Heart right ventricle (tissue), 16 donors: ENCODE measurements at regions not wholly inside any gene's neighbourhood (a gene's known extent, or its start where the extent isn't known, plus 50 kb on each side); places are given as distances from the start of the nearest gene placed in this dataset.
"Not testable (repeated sequence)": the region's sequence is repeated elsewhere in the genome, so short reads cannot be mapped to it uniquely, and the experiment has no call there.

Experiments used
- ATAC-seq, 8 donors: fragments of 200-7000 bp; cut with Tn5 transposase; one replicate each; pipeline ENCODE4 v1.9.1; 2020; ENCODE audit warnings: mild to moderate bottlenecking in 8 of 8, moderate library complexity in 8 of 8, moderate number of reproducible peaks in 1 of 8
- DNase-seq, 2 donors: peaks; one replicate each; pipeline ENCODE4 v3.0.0-alpha.2; 2020
- H3K27ac ChIP-seq, 10 donors: fragments of 200-600 bp; sonication (generic) in 2 of 10; one replicate each; pipeline versions ENCODE4 v1.5.0 to v1.8.0; 2020 to 2022; ENCODE audit warnings: mild to moderate bottlenecking in 3 of 10
- H3K27me3 ChIP-seq, 7 donors: fragments of 200-600 bp; one replicate each; pipeline ENCODE4 v1.8.0; 2021 to 2022; ENCODE audit warnings: mild to moderate bottlenecking in 2 of 7
- H3K36me3 ChIP-seq, 9 donors: fragments of 200-600 bp; sonication (generic) in 1 of 9; one replicate each; pipeline versions ENCODE4 v1.5.0 to v1.8.0; 2020 to 2022; ENCODE audit warnings: mild to moderate bottlenecking in 2 of 9
- H3K4me1 ChIP-seq, 9 donors: fragments of 200-600 bp; sonication (generic) in 1 of 9; one replicate each; pipeline versions ENCODE4 v1.5.0 to v1.8.0; 2020 to 2022; ENCODE audit warnings: mild to moderate bottlenecking in 4 of 9
- H3K4me3 ChIP-seq, 10 donors: fragments of 200-600 bp; sonication (generic) in 2 of 10; one replicate each; pipeline versions ENCODE4 v1.5.0 to v1.8.0; 2020 to 2022; ENCODE audit warnings: mild to moderate bottlenecking in 7 of 10, moderate library complexity in 2 of 10
- H3K9me3 ChIP-seq, 11 donors: fragments of 200-600 bp in 10 of 11; sonication (generic) in 2 of 11; one replicate each; pipeline versions ENCODE4 v1.5.0 to v1.8.0; 2013 to 2022; ENCODE audit warnings: mild to moderate bottlenecking in 2 of 11, control low read depth in 1 of 11, moderate library complexity in 1 of 11
- CTCF ChIP-seq, 9 donors: fragments of 200-600 bp; sonication (generic) in 2 of 9; IDR thresholded peaks; one replicate each; pipeline versions ENCODE4 v1.5.0 to v1.8.0; 2021 to 2022; ENCODE audit warnings: antibody characterized with exemption in 9 of 9, mild to moderate bottlenecking in 5 of 9, moderate library complexity in 1 of 9
- WGBS, 2 donors: extraction: QIAGEN DNeasy Blood & Tissue Kit; methylation state at CpG; one replicate each; pipeline ENCODE4 v1.1.7; 2013; ENCODE audit warnings: inconsistent platforms in 1 of 2; 5-methylcytosine and 5-hydroxymethylcytosine counted together
- intact Hi-C, 10 donors: fragments of 100-400 bp; cut with DNase I; formaldehyde crosslinking; loops; one replicate each; pipeline versions ENCODE4 v1.11.1 to v1.14.2; 2022
- donor health status: Arrhythmogenic right ventricular cardiomyopathy.
- donor health status: ischemic (EF 13 %, LVEDD 7.1; RV severe dilation, severe dysfunction).
- donor health status: healthy with polysubstance abuse.
- donor health status: DM: no; HTN: yes; CAD: no.
- donor health status: DM: no; HTN: no; CAD: no.
- donor health status: ischemic (EF 25% LVEDD 6.9; RV normal size, moderate dysfunction).
- donor health status: ischemic (EF 25% LVEDD 5.7; RV mildly dilated, moderate dysfunction).
- donor health status: healthy.
- donor health status: DM: yes; HTN: yes; CAD: no.
- donor health status: Ischemic cardiomyopathy.
- donor health status: ischemic (EF 35%, LVEDD 5.7; RV mildly dilated, moderate dysfunction).
- donor health status: nonischemic (EF 11% LVEDD 7.7; RV severe dilation, severe dysfunction).
- donor health status: DM: yes; HTN: yes; CAD: no.
- donor health status: PGD.
- donor health status: ischemic (EF 29% LVEDD 5.4; RV normal size, mild dysfunction).
- donor health status: nonischemic (EF 23%, LVEDD 6.1; RV moderate dilation, normal function).

- Histone ChIP-seq H3K4me1 (no peaks in the 10 kb centered on the region), H3K27ac (peak overlapping the region in 1 of 10 donors; percentile 13), H3K4me3 (no peak overlapping the region), H3K27me3 (no peaks in the 10 kb centered on the region), H3K36me3 (no peaks in the 10 kb centered on the region), H3K9me3 (peaks cover 0 to 4% (median 0%) of the 10 kb centered on the region in 11 donors)
- TF ChIP-seq CTCF (IDR thresholded peaks at IDR 0.05) = no peak
- DNase-seq (no peak), ATAC-seq (no peak)
- intact Hi-C loops = no loop called here
These were observed 235.0 kb upstream of the VLDLR start for GRCh38 chr9:2386566-2386965.

DNA sequence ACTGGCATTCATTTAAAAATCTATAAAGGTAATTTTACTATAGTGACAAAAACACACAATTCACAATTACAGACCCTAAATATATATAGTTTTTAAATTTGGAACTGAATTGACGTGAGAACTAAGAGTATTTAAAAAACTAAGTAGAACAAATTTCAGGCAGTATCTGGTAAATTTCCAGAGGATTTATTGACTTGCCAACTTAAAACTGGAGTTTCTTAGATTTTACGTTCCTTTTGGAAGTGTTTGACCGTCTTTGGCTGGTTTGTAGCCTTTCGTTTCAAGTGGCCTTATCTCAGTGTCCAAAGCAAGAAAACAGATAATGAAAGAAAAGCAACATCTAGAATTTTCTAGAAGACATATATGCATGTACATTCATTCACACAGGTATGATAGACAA is 234.4 kb upstream of the VLDLR start:
- TF ChIP-seq CTCF (IDR thresholded peaks at IDR 0.05) = no peak
- Histone ChIP-seq H3K4me3 (no peak overlapping the region), H3K9me3 (peaks cover 0 to 4% (median 0%) of the 10 kb centered on the region in 11 donors), H3K27me3 (no peaks in the 10 kb centered on the region), H3K36me3 (no peaks in the 10 kb centered on the region), H3K27ac (peak overlapping the region in 1 of 10 donors; percentile 13), H3K4me1 (no peaks in the 10 kb centered on the region)
- 68 to 85% methylated on average over 4 of the region's 4 CpGs for WGBS, 2 donors
- ATAC-seq (no peak), DNase-seq (no peak)
- intact Hi-C loops = no loop called here

DNA sequence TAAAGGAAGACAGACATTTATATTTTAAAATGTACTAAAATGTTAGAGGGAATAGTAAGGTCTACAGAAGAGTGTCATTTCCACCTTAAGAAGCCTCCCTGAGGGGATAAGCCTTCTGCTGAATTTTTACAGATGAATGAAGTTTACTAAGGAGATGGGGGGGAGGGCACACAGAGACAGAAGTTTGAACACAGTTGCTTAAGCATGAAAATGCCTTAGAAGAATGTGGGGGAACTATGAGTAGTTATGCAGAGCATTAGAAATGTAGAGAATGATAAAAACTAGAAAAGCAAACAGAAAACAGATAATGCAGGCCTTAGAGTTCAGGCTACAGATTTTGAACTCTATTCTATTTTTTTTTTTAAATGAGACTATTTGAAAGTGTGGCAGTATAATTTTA is 232.2 kb upstream of the VLDLR start:
- intact Hi-C loops = no loop called here
- TF ChIP-seq CTCF (IDR thresholded peaks at IDR 0.05) = no peak
- peaks cover 0 to 4% (median 0%) of the 10 kb centered on the region in 11 donors for H3K9me3 ChIP-seq
- H3K36me3 ChIP-seq = no peaks in the 10 kb centered on the region
- DNase-seq = no peak
- H3K4me3 ChIP-seq = no peak overlapping the region
- no peaks in the 10 kb centered on the region for H3K27me3 ChIP-seq
- no peak for ATAC-seq
- no peak overlapping the region for H3K27ac ChIP-seq
- H3K4me1 ChIP-seq = no peaks in the 10 kb centered on the region

DNA sequence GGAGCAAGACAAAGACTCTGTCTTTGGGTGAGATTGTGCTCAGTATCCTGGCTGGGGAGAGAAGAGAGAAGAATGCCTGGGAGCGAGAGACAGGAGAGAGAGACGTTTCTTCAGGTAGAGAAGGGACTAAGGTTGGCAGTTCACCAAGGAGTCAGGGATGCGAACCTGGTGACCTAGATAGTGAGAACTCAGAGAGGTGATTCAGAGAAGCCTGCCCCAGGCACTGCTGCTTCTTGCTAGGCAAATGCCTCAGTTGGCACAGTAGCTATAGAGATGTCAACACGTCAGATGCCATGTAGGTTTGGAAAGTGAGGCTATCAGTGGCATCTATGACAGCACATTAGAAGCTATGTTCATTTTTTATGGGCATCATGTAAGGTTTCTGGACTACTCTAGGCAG is 231.6 kb upstream of the VLDLR start:
- DNase-seq (no peak), ATAC-seq (no peak)
- intact Hi-C loops = no loop called here
- H3K4me1 ChIP-seq = no peaks in the 10 kb centered on the region
- WGBS, 2 donors = 81 to 86% methylated on average over 4 of the region's 4 CpGs
- no peak for TF ChIP-seq CTCF (IDR thresholded peaks at IDR 0.05)
- H3K27ac ChIP-seq = no peak overlapping the region
- H3K27me3 ChIP-seq = no peaks in the 10 kb centered on the region
- H3K36me3 ChIP-seq = no peaks in the 10 kb centered on the region
- no peak overlapping the region for H3K4me3 ChIP-seq
- H3K9me3 ChIP-seq = peaks cover 0 to 4% (median 0%) of the 10 kb centered on the region in 11 donors

- intact Hi-C loops, DNase-seq, H3K27me3 ChIP-seq, H3K4me3 ChIP-seq, ATAC-seq, H3K36me3 ChIP-seq, H3K27ac ChIP-seq, H3K9me3 ChIP-seq, H3K4me1 ChIP-seq: not testable (repeated sequence)
These were observed 230.0 kb upstream of the VLDLR start for GRCh38 chr9:2391509-2392132.

- H3K4me1 ChIP-seq, H3K4me3 ChIP-seq, H3K27ac ChIP-seq, H3K9me3 ChIP-seq, H3K36me3 ChIP-seq, intact Hi-C loops, DNase-seq, ATAC-seq, H3K27me3 ChIP-seq: not testable (repeated sequence)
These were observed 227.4 kb upstream of the VLDLR start for GRCh38 chr9:2394087-2394741.
